Activated CD8-positive, alpha-beta T cell treated with anti-CD3 and anti-CD28 coated beads for 36 hours (primary cell): ENCODE measurements at regions not wholly inside any gene's neighbourhood (a gene's known extent, or its start where the extent isn't known, plus 50 kb on each side); places are given as distances from the start of the nearest gene placed in this dataset.

Source experiments
- ATAC-seq: fragments of 200-7000 bp; cut with Tn5 transposase; one replicate; pipeline ENCODE4 v1.10.0; 2021; ENCODE audit warnings: mild to moderate bottlenecking, moderate library complexity
- CTCF ChIA-PET: fragments of 350-600 bp; sonication (Branson Sonifier 250); formaldehyde crosslinking; loops from one replicate; lab custom pipeline; 2021; ENCODE audit warnings: antibody characterized with exemption; lab: Charles Lee
- POLR2A ChIA-PET: fragments of 350-600 bp; sonication (Branson Sonifier 250); formaldehyde crosslinking; loops from one replicate; lab custom pipeline; 2021; ENCODE audit warnings: antibody characterized with exemption; lab: Charles Lee
- DNase-seq: peaks from one replicate; pipeline ENCODE4 v3.0.0-alpha.2; 2020
- H3K27ac Mint-ChIP-seq: one replicate; pipeline ENCODE4 v1.8.0; 2021; ENCODE audit warnings: mild to moderate bottlenecking, mixed read lengths
- H3K27me3 Mint-ChIP-seq: one replicate; pipeline ENCODE4 v1.8.0; 2021; ENCODE audit warnings: mixed read lengths
- H3K36me3 Mint-ChIP-seq: one replicate; pipeline ENCODE4 v1.8.0; 2021; ENCODE audit warnings: low read depth, mixed read lengths
- H3K4me1 Mint-ChIP-seq: one replicate; pipeline ENCODE4 v1.8.0; 2021; ENCODE audit warnings: low read depth, mixed read lengths
- H3K4me3 Mint-ChIP-seq: one replicate; pipeline ENCODE4 v1.8.0; 2021; ENCODE audit warnings: mild to moderate bottlenecking, moderate library complexity, mixed read lengths
- H3K9me3 Mint-ChIP-seq: one replicate; pipeline ENCODE4 v1.8.0; 2021; ENCODE audit warnings: mixed read lengths
- CTCF ChIP-seq: fragments of 200-600 bp; IDR thresholded peaks from one replicate; pipeline ENCODE4 v1.8.0; 2022; ENCODE audit warnings: antibody characterized with exemption, mild to moderate bottlenecking
- intact Hi-C: fragments of 100-400 bp; cut with micrococcal nuclease; formaldehyde crosslinking; loops from one replicate; pipeline ENCODE4 v1.10.0; 2022

DNA sequence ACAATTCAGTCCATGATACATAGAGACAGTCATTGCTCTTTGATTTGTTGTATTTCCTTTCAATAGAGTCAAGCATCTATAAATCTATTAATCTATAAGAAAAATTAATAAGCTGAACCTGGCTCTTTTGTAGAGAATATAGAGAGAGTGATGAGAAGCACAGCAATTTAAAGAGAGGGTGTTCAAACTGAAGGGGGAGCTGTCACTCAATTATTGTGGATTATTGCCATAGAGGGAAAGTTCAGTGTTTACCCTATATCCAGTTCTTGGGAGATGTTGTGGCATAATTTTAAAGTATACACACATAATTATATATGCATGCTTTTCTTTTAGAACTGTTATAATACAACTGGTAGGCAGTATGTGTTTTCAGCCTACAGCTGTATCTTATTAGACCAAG is 1469.0 kb upstream of the PABPC4L start:
- Mint-ChIP-seq H3K36me3 (no peaks in the 10 kb centered on the region), H3K27me3 (no peaks in the 10 kb centered on the region), H3K9me3 (peaks cover 1% of the 10 kb centered on the region), H3K4me3 (no peak overlapping the region), H3K27ac (no peak overlapping the region), H3K4me1 (no peaks in the 10 kb centered on the region)
- POLR2A ChIA-PET, result no interaction called here
- TF ChIP-seq CTCF, result no peak
- intact Hi-C loops, result no loop called here
- DNase-seq (no peak), ATAC-seq (no peak)
- CTCF ChIA-PET, result no interaction called here
